ENCODE measurements at regions not wholly inside any gene's neighbourhood (a gene's known extent, or its start where the extent isn't known, plus 50 kb on each side); places are given as distances from the start of the nearest gene placed in this dataset.

- no peak for TF ChIP-seq EZH2 (IDR thresholded peaks at IDR 0.05; ENCODE audit: insufficient read depth, low read length)
- TF ChIP-seq, protein P1, sequence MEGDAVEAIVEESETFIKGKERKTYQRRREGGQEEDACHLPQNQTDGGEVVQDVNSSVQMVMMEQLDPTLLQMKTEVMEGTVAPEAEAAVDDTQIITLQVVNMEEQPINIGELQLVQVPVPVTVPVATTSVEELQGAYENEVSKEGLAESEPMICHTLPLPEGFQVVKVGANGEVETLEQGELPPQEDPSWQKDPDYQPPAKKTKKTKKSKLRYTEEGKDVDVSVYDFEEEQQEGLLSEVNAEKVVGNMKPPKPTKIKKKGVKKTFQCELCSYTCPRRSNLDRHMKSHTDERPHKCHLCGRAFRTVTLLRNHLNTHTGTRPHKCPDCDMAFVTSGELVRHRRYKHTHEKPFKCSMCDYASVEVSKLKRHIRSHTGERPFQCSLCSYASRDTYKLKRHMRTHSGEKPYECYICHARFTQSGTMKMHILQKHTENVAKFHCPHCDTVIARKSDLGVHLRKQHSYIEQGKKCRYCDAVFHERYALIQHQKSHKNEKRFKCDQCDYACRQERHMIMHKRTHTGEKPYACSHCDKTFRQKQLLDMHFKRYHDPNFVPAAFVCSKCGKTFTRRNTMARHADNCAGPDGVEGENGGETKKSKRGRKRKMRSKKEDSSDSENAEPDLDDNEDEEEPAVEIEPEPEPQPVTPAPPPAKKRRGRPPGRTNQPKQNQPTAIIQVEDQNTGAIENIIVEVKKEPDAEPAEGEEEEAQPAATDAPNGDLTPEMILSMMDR (IDR thresholded peaks at IDR 0.05; ENCODE audit: insufficient read depth, low read depth, low read length) = no peak
These were observed 52.7 kb upstream of the CNEP1R1 start for GRCh38 chr16:49972280-49972679.

All from astrocyte (in vitro differentiated cells and primary cell).